HG03521 (cell line): ENCODE measurements at regions not wholly inside any gene's neighbourhood (a gene's known extent, or its start where the extent isn't known, plus 50 kb on each side); places are given as distances from the start of the nearest gene placed in this dataset.
A peak's percentile ranks its signal among the peaks of the same experiment; 100 is the strongest.

Source experiments
- ATAC-seq: cut with Tn5 transposase; IDR thresholded peaks from one replicate; pipeline ENCODE4 v1.9.1; 2021; ENCODE audit warnings: mild to moderate bottlenecking, moderate library complexity; ENCODE audit not compliant: unreplicated experiment

DNA sequence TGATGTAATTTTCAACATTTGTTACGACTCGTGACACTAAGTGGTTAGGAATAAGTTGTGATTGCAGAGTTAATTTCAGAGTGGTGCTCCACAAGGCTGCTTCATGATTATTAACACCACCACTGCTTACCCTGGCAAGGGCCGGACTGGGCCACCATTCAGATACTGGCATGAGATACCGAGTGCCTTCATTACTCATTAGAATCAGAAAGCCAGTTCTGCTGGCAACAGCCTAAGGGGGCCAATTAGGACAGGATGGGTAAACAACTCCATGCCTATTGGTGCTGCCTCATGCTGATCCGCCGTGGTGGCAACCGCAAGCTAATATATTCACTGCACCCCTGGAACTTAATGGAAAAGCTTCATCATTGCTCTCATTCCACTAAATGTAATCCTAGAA lies 575.1 kb downstream of the EFNB2 start:
- ATAC-seq: no peak

DNA sequence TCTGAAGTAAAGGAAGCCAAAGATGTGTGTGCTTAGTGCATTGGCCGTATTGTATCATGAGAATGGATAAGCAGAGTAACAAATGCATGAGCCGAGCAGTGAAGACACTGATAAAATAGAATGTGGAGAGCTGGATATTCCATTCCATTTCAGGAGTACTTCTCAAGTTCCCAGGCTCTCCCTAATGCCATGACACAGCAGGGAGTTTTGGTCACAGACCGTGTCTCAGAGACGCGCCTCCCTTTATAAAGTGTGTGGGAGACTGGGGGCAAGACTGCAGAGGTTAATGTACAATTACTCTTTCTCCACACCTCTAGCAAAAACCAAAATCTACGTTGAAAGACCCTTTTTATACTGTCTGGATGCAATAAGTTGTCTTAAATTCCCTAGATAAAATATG lies 575.6 kb downstream of the EFNB2 start:
- ATAC-seq: no peak

DNA sequence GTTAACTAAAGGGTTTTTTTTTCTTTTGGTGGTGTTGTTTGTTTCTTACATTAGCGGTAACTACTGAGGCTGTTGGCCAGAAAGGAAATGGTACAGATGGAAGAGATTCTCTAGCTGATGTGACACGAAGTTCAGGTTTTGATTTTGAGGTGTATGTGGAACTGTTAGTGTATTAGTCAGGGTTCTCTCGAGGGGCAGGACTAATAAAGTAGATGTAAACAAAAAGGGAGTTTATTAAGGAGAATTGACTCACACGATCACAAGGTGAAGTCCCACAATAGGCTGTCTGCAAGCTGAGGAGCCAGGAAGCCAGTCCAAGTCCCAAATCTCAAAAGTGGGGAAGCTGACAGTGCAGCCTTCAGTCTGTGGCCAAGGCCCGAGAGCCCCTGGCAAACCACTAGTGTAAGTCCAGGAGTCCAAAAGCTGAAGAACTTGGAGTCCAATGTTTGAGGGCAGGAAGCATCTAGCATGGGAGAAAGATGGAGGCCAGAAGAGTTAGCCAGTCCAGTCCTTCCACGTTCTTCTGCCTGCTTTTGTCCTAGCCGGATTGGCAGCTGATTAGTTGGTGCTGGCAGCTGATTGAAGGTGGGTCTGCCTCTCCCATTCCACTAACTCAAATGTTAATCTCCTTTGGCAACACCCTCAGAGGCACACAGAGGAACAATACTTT lies 577.6 kb downstream of the EFNB2 start:
- no peak for ATAC-seq

DNA sequence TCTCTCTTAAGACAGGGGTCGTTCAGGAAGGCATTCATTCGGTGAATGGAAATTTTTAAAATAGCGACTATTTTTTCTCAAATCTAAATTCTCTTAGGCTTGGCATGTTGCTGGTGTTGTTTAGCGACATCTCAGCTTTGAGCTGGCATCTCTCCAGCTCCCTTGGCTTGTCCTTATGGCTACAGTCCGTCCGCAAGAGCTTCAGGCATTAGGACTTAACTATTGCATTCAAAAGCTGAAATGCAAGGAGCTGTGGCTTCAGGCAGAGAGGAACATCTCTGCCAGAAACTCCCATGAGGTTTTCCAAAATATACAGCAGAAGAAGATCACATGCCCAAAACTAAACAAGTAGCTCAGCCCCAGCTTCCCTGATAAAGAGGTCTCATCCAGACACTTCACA lies 578.5 kb downstream of the EFNB2 start:
- no peak for ATAC-seq

DNA sequence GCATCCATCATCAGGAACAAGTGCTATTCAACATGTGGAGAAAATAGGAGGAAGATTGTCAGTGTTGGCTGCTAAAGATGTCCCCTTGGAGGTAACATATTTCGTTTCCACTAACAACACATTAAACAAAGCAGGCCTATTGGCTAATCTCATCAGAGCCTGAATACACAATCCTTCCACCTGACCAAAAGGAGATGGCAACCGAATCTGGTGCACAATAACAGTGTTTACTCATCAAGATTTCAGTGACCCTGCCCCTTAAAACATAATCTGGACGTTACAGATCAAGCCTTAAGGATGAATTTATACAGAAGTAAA lies 582.5 kb downstream of the EFNB2 start:
- ATAC-seq: no peak

DNA sequence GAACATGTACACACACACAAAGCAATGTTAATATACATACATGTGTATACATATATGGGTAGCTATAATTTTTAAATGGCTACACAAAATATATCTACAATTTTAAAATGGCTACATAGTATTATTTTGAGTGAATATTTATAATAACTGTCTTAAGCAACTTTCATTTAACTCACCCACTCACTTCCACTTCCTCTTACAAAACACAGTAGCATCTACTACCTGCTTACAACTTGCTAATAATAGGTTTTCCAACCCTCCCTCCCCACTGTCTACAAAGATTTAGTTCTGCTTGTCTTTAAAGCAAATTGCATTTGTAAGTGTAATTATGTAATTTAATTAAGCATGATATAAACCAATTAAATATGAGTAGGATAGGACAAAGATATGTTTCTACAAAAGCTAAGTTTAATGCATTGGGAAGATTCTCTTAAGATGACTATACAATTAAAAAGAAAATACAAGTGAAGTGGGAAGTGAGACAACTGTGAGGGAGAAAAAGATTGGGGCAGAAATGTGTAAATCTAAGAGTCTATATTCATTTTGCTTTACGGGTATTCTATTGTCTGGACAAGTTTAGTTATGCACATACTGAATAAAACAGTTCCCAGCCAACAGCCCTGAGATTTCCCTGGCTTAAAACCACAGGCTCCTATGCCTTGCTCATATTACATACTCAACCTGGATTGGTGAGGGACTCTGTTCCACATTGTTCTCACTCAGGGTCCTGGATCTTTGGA lies 583.1 kb downstream of the EFNB2 start:
- peak; percentile 69 for ATAC-seq

DNA sequence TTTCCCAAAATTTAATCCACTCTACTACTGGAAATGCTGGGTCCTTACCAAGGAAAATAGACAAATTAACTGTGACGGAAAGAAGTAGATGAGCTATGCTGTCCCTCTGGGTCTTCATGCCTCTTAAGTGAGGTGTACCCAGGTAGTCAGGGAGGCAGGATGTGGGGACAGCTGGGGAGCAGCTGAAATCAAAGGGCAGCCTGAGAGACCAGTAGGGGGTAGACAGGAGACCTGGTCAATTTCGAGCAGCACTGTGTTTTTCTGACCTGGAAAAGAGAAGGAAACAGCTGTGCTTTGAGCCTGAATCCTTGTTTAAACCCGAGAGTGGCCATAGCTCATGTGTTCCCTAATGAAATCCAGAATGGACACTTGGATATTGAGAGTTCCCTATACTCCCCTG lies 587.3 kb downstream of the EFNB2 start:
- no peak for ATAC-seq

DNA sequence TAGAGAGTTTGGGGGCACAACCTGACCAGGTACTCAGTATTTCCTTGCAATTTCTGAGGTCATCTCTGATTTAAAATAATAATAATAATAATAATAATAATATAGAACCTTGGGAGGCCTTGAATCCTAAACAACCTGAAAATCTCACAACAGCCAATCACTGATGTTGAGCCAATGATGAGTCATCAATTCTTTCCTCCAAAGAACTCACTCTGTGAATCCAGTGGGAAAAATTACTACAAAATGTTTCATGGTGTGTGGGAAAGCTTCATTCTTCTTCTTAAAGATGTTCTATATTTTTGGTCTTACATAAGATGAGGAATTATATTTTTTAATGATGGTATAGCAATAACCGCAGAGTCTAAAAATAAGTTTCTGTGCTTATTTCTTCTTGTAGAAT lies 594.6 kb downstream of the EFNB2 start:
- ATAC-seq: no peak

DNA sequence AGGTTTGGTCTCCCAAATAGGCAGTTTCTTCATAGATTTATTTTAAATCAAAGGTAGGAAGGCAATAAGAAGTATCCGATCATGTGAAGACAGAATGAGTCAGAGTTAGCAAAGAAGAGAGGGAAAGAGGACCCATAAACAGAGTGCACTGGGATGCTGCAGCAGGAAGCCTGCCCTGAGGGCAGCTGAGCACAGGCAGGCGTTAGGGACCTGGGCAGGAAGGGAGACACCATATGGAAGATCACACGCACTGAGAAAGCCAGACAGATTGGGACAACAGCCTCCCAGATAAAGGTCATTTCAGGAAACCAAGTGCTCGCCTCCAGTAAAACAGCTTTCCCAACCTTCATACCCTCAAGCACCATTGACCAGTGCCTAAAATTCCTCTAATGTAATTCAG lies 598.0 kb downstream of the EFNB2 start:
- ATAC-seq: no peak

DNA sequence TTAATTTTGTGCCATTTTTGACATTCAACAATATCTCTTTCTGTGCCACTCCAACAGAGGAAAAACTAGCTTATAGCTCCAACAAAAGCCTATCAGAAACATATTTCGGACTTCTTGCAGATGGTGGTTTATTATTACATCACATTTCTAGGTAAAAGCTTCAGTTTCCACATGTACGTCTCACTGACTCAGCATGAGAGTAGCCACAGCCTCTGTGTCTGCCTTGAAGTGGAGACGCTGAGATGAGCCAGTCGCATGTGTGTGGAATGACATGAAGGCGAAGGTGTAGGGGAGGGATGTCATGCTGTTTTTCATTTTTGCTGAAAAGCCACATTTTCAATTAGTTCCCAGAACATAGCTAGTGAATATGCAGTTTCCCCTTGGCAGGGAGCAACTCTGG lies 598.6 kb downstream of the EFNB2 start:
- ATAC-seq: no peak

DNA sequence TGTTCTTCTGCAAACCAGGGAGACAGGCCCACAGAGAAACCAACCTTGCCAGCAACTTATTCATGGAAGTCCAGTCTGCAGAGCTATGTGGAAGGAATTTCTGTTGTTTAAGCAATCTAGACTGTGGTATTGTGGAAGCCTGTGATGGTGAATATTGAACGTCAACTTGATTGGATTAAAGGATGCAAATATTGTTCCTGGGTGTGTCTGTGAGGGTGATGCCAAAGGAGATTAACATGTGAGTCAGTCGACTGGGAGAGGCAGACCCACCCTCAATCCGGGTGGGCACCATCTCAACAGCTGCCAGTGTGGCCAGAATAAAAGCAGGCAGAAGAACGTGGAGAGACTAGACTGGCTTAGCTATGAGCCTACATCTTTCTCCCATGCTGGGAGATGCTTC lies 606.0 kb downstream of the EFNB2 start:
- no peak for ATAC-seq

DNA sequence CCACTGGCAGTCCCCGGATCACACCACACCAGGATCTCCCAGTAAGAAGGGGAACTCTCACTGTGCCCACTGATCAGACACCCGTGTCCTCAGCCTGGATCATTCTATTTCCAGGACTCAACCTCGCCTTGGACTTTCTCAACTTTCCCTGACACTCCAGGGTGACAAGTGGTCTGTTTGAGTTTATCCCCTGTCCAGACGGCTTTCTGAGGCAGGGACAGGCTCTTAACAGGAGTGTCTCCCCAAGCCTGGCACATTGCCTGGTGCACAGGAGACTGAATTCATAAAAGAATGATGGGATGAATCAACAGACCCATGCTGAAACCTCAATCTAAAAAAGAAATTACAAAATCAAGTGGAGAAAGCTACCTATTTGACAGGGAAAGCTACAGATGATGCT lies 606.6 kb downstream of the EFNB2 start:
- ATAC-seq: no peak

DNA sequence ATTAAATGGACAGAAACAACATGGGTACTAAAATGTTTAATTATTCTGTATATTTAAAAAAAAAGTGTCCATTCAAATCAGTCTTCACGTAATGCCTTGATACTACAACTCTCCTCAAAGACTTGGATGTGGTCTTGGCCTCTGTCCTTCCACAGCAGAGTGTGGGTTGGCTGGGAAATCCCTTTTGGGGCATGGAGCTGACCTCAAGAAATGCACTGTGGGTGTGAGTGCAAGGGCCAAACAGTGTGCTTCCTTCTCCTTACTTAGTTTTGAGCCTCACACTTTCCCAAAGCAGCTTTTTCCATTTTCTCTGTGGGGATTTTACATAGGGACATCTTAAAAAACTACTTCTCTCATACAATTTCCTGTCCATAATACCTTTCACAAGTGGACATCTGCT lies 607.4 kb downstream of the EFNB2 start:
- ATAC-seq: no peak

DNA sequence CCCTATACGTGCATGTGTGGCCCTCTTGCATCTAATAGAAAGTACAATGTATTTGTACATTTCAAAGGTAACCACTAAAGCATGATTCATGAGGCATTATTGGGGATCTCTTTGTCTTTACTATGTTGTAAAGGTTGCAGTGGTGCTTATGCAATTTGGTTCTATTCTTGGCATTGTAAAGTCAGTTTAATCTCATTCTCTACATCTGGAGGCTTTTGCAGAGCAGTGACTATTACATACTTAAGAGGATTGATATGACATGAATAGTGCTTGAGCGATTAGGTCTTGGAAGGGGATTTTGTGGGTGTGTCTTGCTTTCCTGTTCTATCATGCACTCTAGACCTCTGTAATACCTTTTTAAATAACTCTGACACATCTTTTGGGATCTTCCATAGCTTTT lies 610.0 kb downstream of the EFNB2 start:
- no peak for ATAC-seq

DNA sequence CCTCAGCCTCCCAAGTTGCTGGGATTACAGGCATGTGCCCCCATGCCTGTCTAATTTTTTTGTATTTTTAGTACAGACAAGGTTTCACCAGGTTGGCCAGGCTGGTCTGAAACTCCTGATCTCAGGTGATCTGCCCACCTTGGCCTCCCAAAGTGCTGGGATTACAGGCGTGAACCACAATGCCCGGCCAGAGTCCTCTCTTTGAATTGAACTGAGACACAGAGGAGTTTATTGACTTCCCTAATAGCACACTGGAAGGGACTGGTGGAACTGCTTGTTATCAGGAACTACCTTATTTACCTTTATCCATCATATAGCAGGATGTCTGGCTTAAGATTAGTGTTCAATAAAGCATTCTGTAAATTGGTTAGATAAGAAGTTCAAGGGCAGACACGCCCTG lies 613.8 kb downstream of the EFNB2 start:
- no peak for ATAC-seq

DNA sequence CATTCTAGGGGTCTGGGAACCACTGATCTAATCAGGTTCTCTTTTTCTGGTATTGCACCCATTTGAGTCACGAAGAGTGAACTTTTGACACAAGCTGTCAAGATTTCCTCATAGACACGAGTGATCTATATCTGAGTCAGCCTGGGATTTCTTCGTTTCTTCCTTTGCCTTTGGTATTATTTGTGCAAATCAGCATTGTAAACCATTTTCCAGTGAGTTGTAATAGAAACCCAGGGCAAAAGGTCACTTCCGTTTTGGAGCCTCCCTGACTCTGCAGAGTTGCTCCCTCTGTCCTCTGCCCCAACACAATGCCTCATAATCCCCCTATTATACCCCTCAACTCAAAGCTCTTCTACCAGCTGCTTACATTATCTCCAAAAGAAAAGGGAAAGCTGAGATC lies 615.1 kb downstream of the EFNB2 start:
- ATAC-seq: no peak

DNA sequence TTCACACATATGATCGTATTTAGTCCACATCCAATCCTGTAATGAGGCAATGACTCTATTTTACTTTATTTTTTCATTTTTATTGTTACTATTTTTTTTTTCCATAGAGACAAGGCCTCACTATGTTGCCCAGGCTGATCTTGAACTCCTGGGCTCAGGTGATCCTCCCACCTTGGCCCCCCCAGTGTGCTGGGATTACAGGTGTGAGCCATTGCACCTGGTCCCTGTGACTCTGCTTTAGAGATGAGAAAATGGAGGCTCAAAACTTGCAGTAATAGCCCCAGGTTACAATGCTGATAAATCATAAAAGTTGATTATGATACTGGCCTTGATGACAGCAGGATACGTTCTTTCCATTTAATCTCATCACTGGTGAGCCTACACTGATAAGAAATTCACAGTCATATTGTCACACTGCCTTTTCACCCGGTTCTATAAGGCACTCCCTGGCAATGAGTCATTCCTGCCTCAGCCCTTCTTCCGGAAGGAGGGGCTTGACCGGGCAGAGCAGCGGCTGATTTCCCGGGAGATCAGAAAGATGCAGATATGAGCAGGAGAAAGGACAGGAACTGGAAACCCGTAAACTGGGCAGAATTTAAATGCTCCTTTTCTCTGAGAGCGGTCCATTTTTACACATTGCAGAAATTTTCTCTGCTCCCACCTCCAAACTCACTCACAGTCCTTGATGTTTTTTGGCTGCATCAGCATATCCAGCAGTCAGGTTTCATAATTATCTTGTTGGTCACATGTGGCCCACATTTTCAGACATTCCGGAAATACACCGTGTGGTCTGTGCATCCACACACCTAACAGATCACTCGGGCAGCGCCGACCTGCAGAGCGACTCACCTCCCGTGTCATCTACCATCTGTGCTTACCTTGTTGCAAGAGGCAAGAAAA lies 616.4 kb downstream of the EFNB2 start:
- no peak for ATAC-seq

DNA sequence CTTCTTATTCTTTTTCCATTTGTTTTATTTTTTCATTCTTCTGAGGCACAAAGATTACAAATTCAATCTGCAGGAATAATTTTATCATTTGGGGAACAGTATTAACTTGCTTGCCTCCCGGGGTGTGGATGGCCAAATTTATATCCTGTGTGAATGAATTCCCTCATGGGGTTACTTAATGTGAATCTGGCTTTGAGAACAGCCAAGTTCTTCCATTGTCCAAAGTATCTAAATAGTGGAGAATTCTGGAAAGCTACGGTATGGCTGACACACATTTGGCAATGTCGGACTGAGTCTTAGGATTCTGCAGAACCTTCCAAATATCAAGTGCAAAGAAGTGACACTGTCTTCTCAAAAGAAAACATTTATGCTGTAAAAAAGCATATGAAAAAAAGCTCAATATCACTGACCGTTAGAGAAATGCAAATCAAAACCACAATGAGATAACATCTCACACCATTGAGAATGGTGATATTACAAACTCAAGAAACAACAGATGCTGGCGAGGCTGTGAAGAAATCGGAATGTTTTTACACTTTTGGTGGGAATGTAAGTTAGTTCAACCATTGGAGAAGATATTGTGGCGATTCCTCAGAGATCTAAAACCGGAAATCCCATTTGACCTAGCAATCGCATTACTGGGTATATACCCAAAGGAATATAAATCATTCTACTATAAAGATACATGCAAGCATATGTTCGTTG lies 620.2 kb downstream of the EFNB2 start:
- ATAC-seq: no peak

DNA sequence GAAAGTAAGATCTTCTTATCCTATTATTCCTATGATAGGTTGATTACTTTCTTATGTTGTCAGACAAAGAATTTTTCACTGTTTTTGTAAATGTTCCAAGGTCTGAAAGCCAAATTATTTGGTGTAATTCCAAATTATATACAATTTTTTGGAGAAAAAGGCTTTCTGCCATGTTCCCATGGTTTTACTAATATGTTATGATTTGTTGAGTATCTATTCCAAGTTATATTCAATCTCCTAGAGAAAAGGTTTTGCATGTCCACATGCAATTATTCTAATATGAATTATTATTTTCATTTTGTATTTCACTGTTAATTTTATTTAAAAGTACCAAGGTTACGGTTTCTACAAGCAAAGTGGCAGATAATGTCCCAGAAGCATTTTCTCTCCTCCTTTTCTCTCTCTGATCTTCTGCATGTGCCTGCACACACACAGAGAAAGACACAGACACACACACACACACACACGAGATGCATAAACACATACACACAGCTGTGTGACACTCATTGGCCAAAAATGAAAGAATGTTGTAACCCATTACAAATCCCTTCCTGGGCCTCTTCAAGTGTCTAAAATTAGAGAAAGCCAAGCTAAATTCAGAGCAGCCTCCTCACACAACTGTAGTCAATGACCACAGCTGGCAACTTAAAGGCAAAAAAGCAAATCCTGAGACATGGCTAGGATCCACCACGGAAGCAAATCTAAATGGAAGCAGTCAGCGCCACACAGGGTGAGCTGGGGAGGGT lies 621.0 kb downstream of the EFNB2 start:
- ATAC-seq: no peak

DNA sequence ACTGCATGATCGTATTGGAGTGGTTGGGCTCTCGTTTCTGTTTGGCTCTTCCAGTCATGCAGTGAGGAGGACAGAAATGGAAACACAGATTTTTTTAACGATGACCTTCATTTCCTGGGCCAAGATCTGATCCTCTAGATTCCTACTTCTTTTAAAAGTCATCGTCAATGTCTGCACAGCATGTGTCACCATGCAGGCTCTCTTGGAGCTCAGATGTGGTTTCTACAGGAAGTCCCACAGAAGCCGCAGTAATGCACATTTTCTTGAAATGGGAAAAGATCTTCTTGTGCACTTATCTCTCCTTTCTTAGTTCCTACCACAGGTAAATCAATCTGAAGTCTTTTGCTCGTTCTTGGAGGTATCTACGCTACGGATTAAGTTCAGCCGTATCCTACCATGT lies 626.9 kb downstream of the EFNB2 start:
- ATAC-seq: no peak
